K562 (cell line): ENCODE measurements at regions not wholly inside any gene's neighbourhood (a gene's known extent, or its start where the extent isn't known, plus 50 kb on each side); places are given as distances from the start of the nearest gene placed in this dataset.
A peak's percentile ranks its signal among the peaks of the same experiment; 100 is the strongest.

Source experiments
- ATAC-seq: fragments of 200-7000 bp; cut with Tn5 transposase; 3 replicates; pipeline ENCODE4 v1.9.1; 2020; ENCODE audit warnings: moderate library complexity
- BruUV-seq: library from RNA; stranded (reverse); fragments of 400-500 nt; replicated peaks from 2 replicates; lab custom pipeline; 2021; lab: Mats Ljungman, UMichigan
- CTCF ChIA-PET: fragments of 300-600 bp; formaldehyde crosslinking; extraction: SDS; loops from one replicate; lab custom pipeline; 2021; ENCODE audit warnings: low intra/inter-chr PET ratio; lab: Yijun Ruan, JAX
- POLR2A ChIA-PET: fragments of 300-600, 350-650 bp; sonication (Branson Sonifier 250); formaldehyde crosslinking; extraction: SDS; loops from one replicate; lab custom pipeline; 2021; ENCODE audit warnings: antibody characterized with exemption, inconsistent platforms; lab: Yijun Ruan, JAX
- DNase-seq, 4 experiments: peaks; one replicate each; pipeline versions ENCODE4 v3.0.0 to v3.0.0-alpha.2; 2011 to 2018; ENCODE audit warnings: low spot score in 3 of 4, mixed read lengths in 3 of 4; ENCODE audit errors: extremely low read depth in 1 of 4
- FAIRE-seq: peaks from 2 replicates; lab custom pipeline; 2011; peaks lifted over from hg19 to GRCh38; lab: Jason Lieb, UNC
- H2AFZ ChIP-seq: 2 replicates; pipeline ENCODE4 v1.6.0; 2011; ENCODE audit warnings: low read depth, low read length, control low read depth, inconsistent platforms
- H3K27ac ChIP-seq: fragments of 200-600 bp; 3 replicates; pipeline ENCODE4 v1.8.0; 2011; ENCODE audit warnings: low read depth, mild to moderate bottlenecking, control low read depth, inconsistent platforms, low read length, moderate library complexity, mixed read lengths; ENCODE audit errors: extremely low read depth
- H3K27me3 ChIP-seq, 2 experiments: fragments of 300-600 bp in 1 of 2; 2 replicates in 1 of 2; 3 replicates in 1 of 2; pipeline versions ENCODE4 v1.6.0 to v1.8.0; 2011; ENCODE audit warnings: inconsistent platforms in 2 of 2, low read length in 2 of 2, mild to moderate bottlenecking in 1 of 2, mixed read lengths in 1 of 2, moderate library complexity in 1 of 2; ENCODE audit not compliant: control insufficient read depth in 2 of 2, insufficient read depth in 2 of 2
- H3K36me3 ChIP-seq: fragments of 300-600 bp; 3 replicates; pipeline ENCODE4 v1.8.0; 2011; ENCODE audit warnings: mild to moderate bottlenecking, low read length, inconsistent platforms; ENCODE audit not compliant: control insufficient read depth, insufficient read depth
- H3K4me1 ChIP-seq, 2 experiments: fragments of 200-600 bp in 1 of 2; replicated peaks in 1 of 2; 2 replicates in 1 of 2; 3 replicates in 1 of 2; pipeline versions ENCODE4 v1.5.1 to v1.8.0; 2011; ENCODE audit warnings: inconsistent platforms in 2 of 2, low read length in 2 of 2, mild to moderate bottlenecking in 1 of 2, mixed read lengths in 1 of 2, moderate library complexity in 1 of 2; ENCODE audit not compliant: control insufficient read depth in 2 of 2, insufficient read depth in 2 of 2
- H3K4me2 ChIP-seq: 2 replicates; pipeline ENCODE4 v1.6.1; 2011; ENCODE audit warnings: low read length, control low read depth, inconsistent platforms, mixed read lengths; ENCODE audit not compliant: insufficient read depth
- H3K4me3 ChIP-seq: fragments of 200-600 bp; sonication (generic), shearing (Covaris generic); 2 replicates; pipeline ENCODE4 v1.5.1; 2016; ENCODE audit warnings: control low read depth, inconsistent platforms
- H3K79me2 ChIP-seq: fragments of 200-600 bp; 3 replicates; pipeline ENCODE4 v1.8.0; 2011; ENCODE audit warnings: low read length, inconsistent platforms; ENCODE audit not compliant: control insufficient read depth, insufficient read depth
- H3K9ac ChIP-seq, 2 experiments: 2 replicates each; pipeline versions ENCODE4 v1.6.0 to v1.6.1; 2011; ENCODE audit warnings: low read depth in 2 of 2, low read length in 2 of 2, control low read depth in 1 of 2, inconsistent platforms in 1 of 2, mild to moderate bottlenecking in 1 of 2, mixed read lengths in 1 of 2; ENCODE audit not compliant: insufficient read depth in 1 of 2
- H3K9me1 ChIP-seq: one replicate; pipeline ENCODE4 v1.6.0; 2011; ENCODE audit warnings: inconsistent platforms, mild to moderate bottlenecking, low read length, moderate library complexity; ENCODE audit not compliant: control insufficient read depth, insufficient read depth
- H3K9me3 ChIP-seq: replicated peaks from 2 replicates; pipeline ENCODE4 v1.5.1; 2011; ENCODE audit warnings: low read depth, low read length, inconsistent platforms; ENCODE audit not compliant: control insufficient read depth, insufficient read depth
- H4K20me1 ChIP-seq: replicated peaks from 2 replicates; pipeline ENCODE4 v1.6.1; 2011; ENCODE audit warnings: low read length, inconsistent platforms, mixed read lengths; ENCODE audit not compliant: control insufficient read depth, insufficient read depth
- HNRNPUL1 ChIP-seq: fragments of 200-400 bp; formaldehyde crosslinking; IDR thresholded peaks from 2 replicates; pipeline ENCODE4 v1.6.1; 2017; ENCODE audit warnings: low read length
- HSF4 ChIP-seq: fragments of 250-450 bp; sonication (Bioruptor Pico); IDR thresholded peaks from 2 replicates; pipeline ENCODE4 v2.1.2; 2022; ENCODE audit warnings: mild to moderate bottlenecking, moderate library complexity, borderline replicate concordance
- KDM1A ChIP-seq, 2 experiments: fragments of 450-650 bp; IDR thresholded peaks; 2 replicates each; pipeline ENCODE4 v1.6.1; 2016; ENCODE audit warnings: mild to moderate bottlenecking in 2 of 2
- MAZ ChIP-seq, 2 experiments: fragments of 450-650 bp in 1 of 2; sonication (generic) in 1 of 2; formaldehyde crosslinking; IDR thresholded peaks in 1 of 2; conservative IDR thresholded peaks in 1 of 2; 2 replicates each; pipeline versions ENCODE4 v1.4.0 to v1.5.0; 2020; ENCODE audit warnings: mild to moderate bottlenecking in 1 of 2, missing genetic modification reagents in 1 of 2
- TAL1 ChIP-seq: fragments of 450-650 bp; IDR thresholded peaks from 2 replicates; pipeline ENCODE4 v1.6.1; 2016; ENCODE audit warnings: mild to moderate bottlenecking
- TARDBP ChIP-seq: fragments of 450-650 bp; IDR thresholded peaks from 2 replicates; pipeline ENCODE4 v1.6.1; 2016
- ZBTB7A ChIP-seq: IDR thresholded peaks from 2 replicates; pipeline ENCODE4 v1.6.1; 2011; ENCODE audit warnings: low read depth, mild to moderate bottlenecking, low read length, moderate library complexity, borderline replicate concordance; ENCODE audit not compliant: control insufficient read depth
- WGBS: fragments of 100-300 bp; shearing (Covaris generic); methylation state at CpG from one replicate; pipeline ENCODE4 v1.1.6; 2016; ENCODE audit warnings: low coverage, mixed read lengths; ENCODE audit not compliant: insufficient coverage; ENCODE audit errors: missing lambda C conversion rate; 5-methylcytosine and 5-hydroxymethylcytosine counted together
- in situ Hi-C: fragments of 300-500 bp; cut with MboI; formaldehyde crosslinking; loops from 4 replicates; pipeline ENCODE4 v1.15.0; 2018; ENCODE audit warnings: inconsistent platforms, mixed read lengths
- intact Hi-C: fragments of 100-400 bp; cut with micrococcal nuclease; formaldehyde crosslinking; loops from 2 replicates; pipeline ENCODE4 v1.14.2; 2022
- TF ChIP-seq, protein P1 (sequence below): sonication (generic); formaldehyde crosslinking; IDR thresholded peaks from 2 replicates; pipeline ENCODE4 v1.4.0; 2020; ENCODE audit warnings: mild to moderate bottlenecking, missing genetic modification reagents
- TF ChIP-seq, protein P2 (sequence below): fragments of 450-650 bp; IDR thresholded peaks from 2 replicates; pipeline ENCODE4 v1.6.1; 2016; ENCODE audit warnings: low read depth

DNA sequence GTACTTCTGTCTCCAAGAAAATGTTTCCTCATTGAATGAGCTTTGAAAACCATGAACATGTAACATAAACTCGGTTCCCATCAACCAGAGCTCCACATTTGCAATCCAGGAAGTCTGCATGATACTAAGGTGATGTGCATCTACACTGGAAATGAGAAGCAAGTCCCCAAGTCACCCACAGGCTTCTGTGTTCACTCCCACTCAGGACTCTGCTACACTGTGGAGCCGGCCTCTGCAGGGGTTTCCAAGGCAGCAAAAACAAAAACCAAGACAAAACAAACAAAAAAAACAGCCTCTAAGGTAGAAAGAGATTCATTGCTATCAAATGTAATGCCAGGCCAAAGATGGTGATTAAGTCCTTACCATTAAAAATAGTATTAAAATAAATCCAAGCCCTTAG, 593.7 kb downstream of the IRX1 start (continued):
- TF ChIP-seq HSF4 (CRISPR knock-in tag) (no peak), TAL1 (no peak), ZBTB7A (no peak), MAZ (CRISPR knock-in tag; conservative IDR thresholded peaks at IDR 0.05 in 1 of 2, IDR thresholded peaks at IDR 0.05 in 1 of 2) (no peak), KDM1A (IDR thresholded peaks at IDR 0.05) (no peak), HNRNPUL1 (no peak)
- TF ChIP-seq, protein P1, sequence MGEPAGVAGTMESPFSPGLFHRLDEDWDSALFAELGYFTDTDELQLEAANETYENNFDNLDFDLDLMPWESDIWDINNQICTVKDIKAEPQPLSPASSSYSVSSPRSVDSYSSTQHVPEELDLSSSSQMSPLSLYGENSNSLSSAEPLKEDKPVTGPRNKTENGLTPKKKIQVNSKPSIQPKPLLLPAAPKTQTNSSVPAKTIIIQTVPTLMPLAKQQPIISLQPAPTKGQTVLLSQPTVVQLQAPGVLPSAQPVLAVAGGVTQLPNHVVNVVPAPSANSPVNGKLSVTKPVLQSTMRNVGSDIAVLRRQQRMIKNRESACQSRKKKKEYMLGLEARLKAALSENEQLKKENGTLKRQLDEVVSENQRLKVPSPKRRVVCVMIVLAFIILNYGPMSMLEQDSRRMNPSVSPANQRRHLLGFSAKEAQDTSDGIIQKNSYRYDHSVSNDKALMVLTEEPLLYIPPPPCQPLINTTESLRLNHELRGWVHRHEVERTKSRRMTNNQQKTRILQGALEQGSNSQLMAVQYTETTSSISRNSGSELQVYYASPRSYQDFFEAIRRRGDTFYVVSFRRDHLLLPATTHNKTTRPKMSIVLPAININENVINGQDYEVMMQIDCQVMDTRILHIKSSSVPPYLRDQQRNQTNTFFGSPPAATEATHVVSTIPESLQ (CRISPR knock-in tag) = no peak

DNA sequence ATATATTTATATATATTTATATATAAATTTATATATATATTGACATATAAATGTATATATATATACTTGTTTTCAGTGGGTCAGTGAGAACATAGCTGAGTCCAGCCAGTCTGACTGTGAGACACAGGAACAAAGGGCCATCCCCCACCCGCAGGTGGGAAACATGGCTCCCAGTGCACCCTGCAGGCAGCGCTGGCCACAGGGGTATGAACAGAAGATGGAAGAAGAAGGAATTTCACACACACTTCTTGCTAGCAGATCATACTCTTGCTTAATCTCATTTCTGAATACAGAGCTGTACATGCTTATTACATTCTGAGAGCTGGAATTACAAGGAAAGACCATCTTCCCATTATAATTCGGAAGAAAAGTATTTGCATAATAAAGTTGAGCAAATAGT, 595.4 kb downstream of the IRX1 start:
- BruUV-seq = no TSS peak
- peak; percentile 32 for FAIRE-seq
- TF ChIP-seq, protein P2, sequence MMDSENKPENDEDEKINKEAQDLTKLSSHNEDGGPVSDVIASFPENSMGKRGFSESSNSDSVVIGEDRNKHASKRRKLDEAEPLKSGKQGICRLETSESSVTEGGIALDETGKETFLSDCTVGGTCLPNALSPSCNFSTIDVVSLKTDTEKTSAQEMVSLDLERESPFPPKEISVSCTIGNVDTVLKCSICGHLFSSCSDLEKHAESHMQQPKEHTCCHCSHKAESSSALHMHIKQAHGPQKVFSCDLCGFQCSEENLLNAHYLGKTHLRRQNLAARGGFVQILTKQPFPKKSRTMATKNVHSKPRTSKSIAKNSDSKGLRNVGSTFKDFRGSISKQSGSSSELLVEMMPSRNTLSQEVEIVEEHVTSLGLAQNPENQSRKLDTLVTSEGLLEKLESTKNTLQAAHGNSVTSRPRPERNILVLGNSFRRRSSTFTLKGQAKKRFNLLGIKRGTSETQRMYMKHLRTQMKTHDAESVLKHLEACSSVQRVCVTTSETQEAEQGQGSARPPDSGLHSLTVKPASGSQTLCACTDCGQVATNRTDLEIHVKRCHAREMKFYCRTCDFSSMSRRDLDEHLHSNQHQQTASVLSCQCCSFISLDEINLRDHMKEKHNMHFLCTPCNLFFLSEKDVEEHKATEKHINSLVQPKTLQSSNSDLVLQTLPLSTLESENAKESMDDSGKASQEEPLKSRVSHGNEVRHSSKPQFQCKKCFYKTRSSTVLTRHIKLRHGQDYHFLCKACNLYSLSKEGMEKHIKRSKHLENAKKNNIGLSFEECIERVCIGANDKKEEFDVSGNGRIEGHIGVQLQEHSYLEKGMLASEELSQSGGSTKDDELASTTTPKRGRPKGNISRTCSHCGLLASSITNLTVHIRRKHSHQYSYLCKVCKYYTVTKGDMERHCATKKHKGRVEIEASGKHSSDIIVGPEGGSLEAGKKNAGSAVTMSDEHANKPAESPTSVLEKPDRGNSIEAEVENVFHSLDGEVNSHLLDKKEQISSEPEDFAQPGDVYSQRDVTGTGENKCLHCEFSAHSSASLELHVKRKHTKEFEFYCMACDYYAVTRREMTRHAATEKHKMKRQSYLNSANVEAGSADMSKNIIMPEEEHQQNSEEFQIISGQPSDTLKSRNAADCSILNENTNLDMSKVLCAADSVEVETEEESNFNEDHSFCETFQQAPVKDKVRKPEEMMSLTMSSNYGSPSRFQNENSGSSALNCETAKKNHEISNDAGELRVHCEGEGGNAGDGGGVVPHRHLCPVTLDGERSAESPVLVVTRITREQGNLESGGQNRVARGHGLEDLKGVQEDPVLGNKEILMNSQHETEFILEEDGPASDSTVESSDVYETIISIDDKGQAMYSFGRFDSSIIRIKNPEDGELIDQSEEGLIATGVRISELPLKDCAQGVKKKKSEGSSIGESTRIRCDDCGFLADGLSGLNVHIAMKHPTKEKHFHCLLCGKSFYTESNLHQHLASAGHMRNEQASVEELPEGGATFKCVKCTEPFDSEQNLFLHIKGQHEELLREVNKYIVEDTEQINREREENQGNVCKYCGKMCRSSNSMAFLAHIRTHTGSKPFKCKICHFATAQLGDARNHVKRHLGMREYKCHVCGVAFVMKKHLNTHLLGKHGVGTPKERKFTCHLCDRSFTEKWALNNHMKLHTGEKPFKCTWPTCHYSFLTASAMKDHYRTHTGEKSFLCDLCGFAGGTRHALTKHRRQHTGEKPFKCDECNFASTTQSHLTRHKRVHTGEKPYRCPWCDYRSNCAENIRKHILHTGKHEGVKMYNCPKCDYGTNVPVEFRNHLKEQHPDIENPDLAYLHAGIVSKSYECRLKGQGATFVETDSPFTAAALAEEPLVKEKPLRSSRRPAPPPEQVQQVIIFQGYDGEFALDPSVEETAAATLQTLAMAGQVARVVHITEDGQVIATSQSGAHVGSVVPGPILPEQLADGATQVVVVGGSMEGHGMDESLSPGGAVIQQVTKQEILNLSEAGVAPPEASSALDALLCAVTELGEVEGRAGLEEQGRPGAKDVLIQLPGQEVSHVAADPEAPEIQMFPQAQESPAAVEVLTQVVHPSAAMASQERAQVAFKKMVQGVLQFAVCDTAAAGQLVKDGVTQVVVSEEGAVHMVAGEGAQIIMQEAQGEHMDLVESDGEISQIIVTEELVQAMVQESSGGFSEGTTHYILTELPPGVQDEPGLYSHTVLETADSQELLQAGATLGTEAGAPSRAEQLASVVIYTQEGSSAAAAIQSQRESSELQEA = no peak
- TF ChIP-seq TARDBP = no peak

More for the DNA sequence above, 595.4 kb downstream of the IRX1 start:
- Histone ChIP-seq H3K4me1 (no peaks in the 10 kb centered on the region), H3K9ac (no peak overlapping the region), H3K36me3 (no peaks in the 10 kb centered on the region), H3K27ac (no peak overlapping the region), H3K27me3 (0 out of 5 replicates have a peak, but pooled peaks cover 0 to 2% of the 10 kb centered on the region in 2 experiments), H3K9me1 (no peaks in the 10 kb centered on the region), H3K4me3 (no peak overlapping the region), H4K20me1 (no peaks in the 10 kb centered on the region; the same call in 1 of the 2 replicates), H3K9me3 (no peaks in the 10 kb centered on the region), H3K79me2 (no peaks in the 10 kb centered on the region), H3K4me2 (no peak overlapping the region), H2AFZ (no peak overlapping the region)
- peak; percentile 71 for ATAC-seq
- intact Hi-C loops = no loop called here
- POLR2A ChIA-PET = no interaction called here
- in situ Hi-C loops = no loop called here
- peak in 3 of 4 experiments; percentile 11 to 28 (median 18) for DNase-seq
- WGBS = 13% methylated on average over 3 of the region's 3 CpGs
- CTCF ChIA-PET = no interaction called here
